ENCODE measurements at regions not wholly inside any gene's neighbourhood (a gene's known extent, or its start where the extent isn't known, plus 50 kb on each side); places are given as distances from the start of the nearest gene placed in this dataset.
"Not testable (repeated sequence)": the region's sequence is repeated elsewhere in the genome, so short reads cannot be mapped to it uniquely, and the experiment has no call there.

DNA sequence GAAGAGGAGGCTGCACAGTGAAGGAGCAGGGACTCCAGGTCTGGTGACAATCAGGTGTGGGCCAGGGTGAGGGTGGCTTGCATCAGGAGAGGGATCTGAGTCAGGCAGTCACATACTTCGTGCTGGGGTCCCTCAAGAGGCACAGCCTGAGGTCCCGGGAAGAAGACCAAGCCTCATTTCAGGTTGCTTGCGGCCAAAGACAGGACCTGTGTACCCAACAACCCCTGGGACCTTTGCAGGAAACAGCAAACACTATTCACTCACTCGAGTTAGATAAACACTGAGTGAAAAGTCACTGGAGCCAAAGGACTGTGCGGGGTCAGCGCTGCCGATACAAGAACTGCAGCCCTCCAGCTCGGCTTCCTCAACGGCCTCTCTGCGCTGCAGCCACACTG is 104.4 kb downstream of the SINHCAF start:
- Histone ChIP-seq H3K9ac (ENCODE audit: low read depth, low read length) (no peak overlapping the region), H3K4me1 (ENCODE audit: insufficient read depth, low read length) (peaks cover 25% of the 10 kb centered on the region), H3K9me3 (ENCODE audit: control insufficient read depth, insufficient read depth, low read length) (no peaks in the 10 kb centered on the region), H3K36me3 (ENCODE audit: insufficient read depth, low read length) (no peaks in the 10 kb centered on the region)

DNA sequence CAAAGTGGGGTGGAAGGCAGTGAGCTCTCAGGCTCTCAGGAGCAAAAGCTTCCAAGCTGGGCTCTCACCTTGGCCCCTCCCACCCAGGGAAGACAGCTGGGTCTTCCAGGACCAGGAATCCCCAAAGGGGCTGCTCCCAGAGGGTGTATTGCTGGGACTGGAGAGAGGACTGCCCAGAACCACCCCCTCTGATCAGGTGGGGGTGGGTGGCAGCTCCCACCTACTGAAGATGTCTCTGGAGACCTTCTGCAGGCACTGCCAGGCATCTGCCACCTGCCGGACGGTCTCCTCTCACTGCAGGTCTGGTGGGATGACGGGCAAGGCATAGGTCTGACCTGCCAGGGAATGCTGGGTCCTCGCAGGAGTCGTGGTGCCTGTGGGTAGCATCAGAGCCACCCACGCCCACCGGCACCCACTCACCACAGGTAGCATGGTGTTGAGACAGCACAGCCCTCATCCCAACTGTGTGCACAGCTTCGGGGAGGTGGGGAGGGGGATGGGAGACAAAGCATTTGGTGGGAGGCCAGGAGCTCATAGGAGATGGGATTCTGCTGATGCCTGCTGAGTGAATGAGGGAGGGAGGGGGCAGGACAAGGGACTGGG is 103.2 kb downstream of the SINHCAF start:
- no peaks in the 10 kb centered on the region for H3K36me3 ChIP-seq (ENCODE audit: insufficient read depth, low read length)
- no peak overlapping the region for H3K9ac ChIP-seq (ENCODE audit: low read depth, low read length)
- no peaks in the 10 kb centered on the region for H3K9me3 ChIP-seq (ENCODE audit: control insufficient read depth, insufficient read depth, low read length)
- H3K4me1 ChIP-seq (ENCODE audit: insufficient read depth, low read length): peaks cover 25% of the 10 kb centered on the region

GRCh38 chr12:31223640-31224039 is 102.3 kb downstream of the SINHCAF start:
- not testable (repeated sequence) for H3K9ac ChIP-seq (ENCODE audit: low read depth, low read length); H3K9me3 ChIP-seq (ENCODE audit: control insufficient read depth, insufficient read depth, low read length); H3K36me3 ChIP-seq (ENCODE audit: insufficient read depth, low read length)
- H3K4me1 ChIP-seq (ENCODE audit: insufficient read depth, low read length): peaks cover 25% of the 10 kb centered on the region

- Histone ChIP-seq H3K4me1 (ENCODE audit: insufficient read depth, low read length) (peaks cover 19% of the 10 kb centered on the region), H3K36me3 (ENCODE audit: insufficient read depth, low read length) (no peaks in the 10 kb centered on the region), H3K9me3 (ENCODE audit: control insufficient read depth, insufficient read depth, low read length) (no peaks in the 10 kb centered on the region), H3K9ac (ENCODE audit: low read depth, low read length) (no peak overlapping the region)
These were observed 101.0 kb downstream of the SINHCAF start for GRCh38 chr12:31224768-31225448.

DNA sequence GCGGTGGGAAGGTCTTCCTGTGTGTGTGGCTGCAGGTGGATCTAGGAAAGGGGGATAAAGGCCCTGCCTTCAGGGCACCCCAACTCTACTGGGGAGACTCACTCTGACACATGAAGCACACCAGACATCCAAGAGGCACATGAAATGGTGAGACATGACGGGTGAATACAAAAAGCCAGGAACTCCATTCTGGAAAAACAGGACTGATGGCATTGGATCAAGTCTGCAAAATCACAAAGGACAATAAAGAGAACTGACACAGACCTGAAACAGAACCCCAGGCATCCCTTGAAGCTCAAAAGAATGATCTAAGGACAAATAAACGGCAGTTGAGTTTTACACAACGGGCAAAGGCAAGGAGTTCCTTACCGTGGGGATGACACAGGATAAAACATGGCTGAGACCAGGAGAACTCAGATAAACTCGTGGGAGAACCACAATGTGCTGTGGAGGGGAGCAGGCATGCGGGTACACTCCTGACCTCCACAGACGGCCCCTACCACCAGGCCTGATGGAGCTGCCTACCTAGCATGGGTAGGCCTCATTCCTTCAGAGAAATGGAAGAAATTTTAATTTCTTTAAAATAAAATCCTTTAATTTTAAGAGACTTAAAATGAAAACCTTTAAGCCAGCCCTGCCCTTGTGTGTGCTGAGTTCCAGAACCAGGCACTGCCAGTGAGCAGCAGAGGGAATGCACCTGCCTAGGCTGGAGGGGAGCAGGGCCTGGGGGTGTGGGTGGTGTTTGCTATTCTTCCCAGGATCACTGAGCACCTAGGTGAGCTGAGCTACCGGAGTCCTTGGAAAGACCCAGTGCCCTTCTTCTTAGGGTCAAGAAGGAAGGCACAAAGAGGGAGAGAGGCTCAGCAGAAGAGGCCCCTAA is 100.1 kb downstream of the SINHCAF start:
- H3K4me1 ChIP-seq (ENCODE audit: insufficient read depth, low read length): peaks cover 19% of the 10 kb centered on the region
- H3K9me3 ChIP-seq (ENCODE audit: control insufficient read depth, insufficient read depth, low read length): no peaks in the 10 kb centered on the region
- H3K9ac ChIP-seq (ENCODE audit: low read depth, low read length): no peak overlapping the region
- H3K36me3 ChIP-seq (ENCODE audit: insufficient read depth, low read length): no peaks in the 10 kb centered on the region

- Histone ChIP-seq H3K9ac (ENCODE audit: low read depth, low read length) (no peak overlapping the region), H3K9me3 (ENCODE audit: control insufficient read depth, insufficient read depth, low read length) (no peaks in the 10 kb centered on the region; the same call in 1 of the 2 replicates), H3K4me1 (ENCODE audit: insufficient read depth, low read length) (peaks cover 15% of the 10 kb centered on the region), H3K36me3 (ENCODE audit: insufficient read depth, low read length) (no peaks in the 10 kb centered on the region)
These were observed 99.3 kb downstream of the SINHCAF start for GRCh38 chr12:31226639-31227038.

GRCh38 chr12:31227401-31227981 is 98.5 kb downstream of the SINHCAF start:
- no peaks in the 10 kb centered on the region for H3K36me3 ChIP-seq (ENCODE audit: insufficient read depth, low read length)
- peaks cover 15% of the 10 kb centered on the region for H3K4me1 ChIP-seq (ENCODE audit: insufficient read depth, low read length)
- H3K9me3 ChIP-seq (ENCODE audit: control insufficient read depth, insufficient read depth, low read length): no peaks in the 10 kb centered on the region; the same call in 1 of the 2 replicates
- H3K9ac ChIP-seq (ENCODE audit: low read depth, low read length): no peak overlapping the region

DNA sequence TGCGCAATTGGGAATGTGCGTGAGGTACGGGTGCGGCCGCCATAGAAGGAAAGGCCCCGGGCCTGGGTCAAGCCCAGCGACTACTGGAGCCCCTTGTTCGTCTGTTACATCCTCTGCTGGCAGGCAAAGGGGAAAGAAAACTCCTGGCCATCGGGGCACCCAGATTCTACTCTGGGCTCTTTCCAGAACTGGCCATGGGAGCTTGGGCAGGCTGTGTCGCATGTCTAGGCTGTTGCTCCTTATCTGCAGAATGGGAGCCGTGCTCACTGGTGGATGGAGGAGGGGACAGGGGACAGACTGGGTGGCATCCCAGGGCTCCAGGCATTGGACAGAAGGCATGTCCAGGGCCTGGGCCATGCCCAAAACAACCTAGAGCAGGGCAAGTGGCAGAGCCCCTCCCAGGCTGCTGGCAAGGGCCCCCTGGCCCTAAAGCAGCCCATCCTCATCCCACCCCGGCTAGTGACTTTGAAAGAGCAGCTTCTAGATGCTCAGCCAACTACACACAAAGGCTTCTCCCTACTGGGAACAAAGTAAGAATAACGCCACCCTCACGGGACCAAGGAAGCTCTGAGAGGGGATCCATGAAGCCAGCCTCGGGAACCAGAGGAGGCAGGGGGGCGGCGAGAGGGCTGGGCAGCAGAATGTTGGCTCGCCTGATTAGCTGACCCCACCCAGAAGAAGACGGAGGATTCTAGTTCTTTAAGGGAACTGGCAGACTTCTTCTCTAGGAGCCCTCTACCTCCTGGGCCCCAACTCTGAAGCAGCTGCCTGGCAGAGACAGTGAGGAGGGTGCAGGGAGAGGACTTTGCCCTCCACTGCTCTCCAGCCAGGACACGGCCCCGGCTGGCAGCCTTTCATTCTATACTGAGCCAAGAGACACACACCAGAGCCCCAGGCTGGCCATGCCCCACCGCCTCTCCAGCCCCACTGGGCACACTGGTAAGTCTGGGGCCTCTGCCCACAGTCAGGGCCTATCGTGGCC is 96.8 kb downstream of the SINHCAF start:
- peaks cover 15% of the 10 kb centered on the region for H3K4me1 ChIP-seq (ENCODE audit: insufficient read depth, low read length)
- no peaks in the 10 kb centered on the region for H3K36me3 ChIP-seq (ENCODE audit: insufficient read depth, low read length)
- H3K9me3 ChIP-seq (ENCODE audit: control insufficient read depth, insufficient read depth, low read length): no peaks in the 10 kb centered on the region; the same call in 1 of the 2 replicates
- no peak overlapping the region for H3K9ac ChIP-seq (ENCODE audit: low read depth, low read length)

DNA sequence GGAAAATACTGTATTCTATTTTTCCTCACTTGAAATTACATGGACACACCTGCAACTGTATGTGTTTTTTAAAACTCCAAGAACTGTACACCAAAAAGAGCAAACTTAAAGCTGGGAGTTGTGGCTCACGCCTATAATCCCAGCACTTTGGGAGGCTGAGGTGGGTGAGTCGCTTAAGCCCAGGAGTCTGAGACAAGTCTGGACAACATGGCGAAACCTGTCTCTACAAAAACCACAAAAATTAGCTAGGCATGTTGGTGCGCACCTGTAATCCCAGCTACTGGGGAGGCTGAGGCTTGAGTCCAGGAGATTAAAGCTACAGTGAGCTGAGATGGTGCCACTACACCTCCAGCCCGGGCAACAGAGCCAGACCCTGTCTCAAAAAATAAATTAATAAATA is 95.9 kb downstream of the SINHCAF start:
- peaks cover 12% of the 10 kb centered on the region for H3K4me1 ChIP-seq (ENCODE audit: insufficient read depth, low read length)
- no peaks in the 10 kb centered on the region for H3K36me3 ChIP-seq (ENCODE audit: insufficient read depth, low read length)
- no peak overlapping the region for H3K9ac ChIP-seq (ENCODE audit: low read depth, low read length)
- no peaks in the 10 kb centered on the region; the same call in 1 of the 2 replicates for H3K9me3 ChIP-seq (ENCODE audit: control insufficient read depth, insufficient read depth, low read length)
